ENCODE measurements at regions not wholly inside any gene's neighbourhood (a gene's known extent, or its start where the extent isn't known, plus 50 kb on each side); places are given as distances from the start of the nearest gene placed in this dataset.
A peak's percentile ranks its signal among the peaks of the same experiment; 100 is the strongest.

GRCh38 chr11:112831041-112831440, 130.2 kb upstream of the NCAM1 start:
- no peak for ATAC-seq
- intact Hi-C loops (cut with DNase I, micrococcal nuclease) = no loop called here

GRCh38 chr11:112831969-112832766, 129.1 kb upstream of the NCAM1 start:
- intact Hi-C loops (cut with DNase I, micrococcal nuclease) = no loop called here
- DNase-seq = no peak
- ATAC-seq = no peak

More at GRCh38 chr11:112831041-112831440, 130.2 kb upstream of the NCAM1 start:
- no peak for DNase-seq

- ATAC-seq (no peak), DNase-seq (peak; percentile 10 to 49)
- intact Hi-C loops (cut with DNase I, micrococcal nuclease) = no loop called here
These were observed 126.9 kb upstream of the NCAM1 start for GRCh38 chr11:112834277-112834755.

- DNase-seq = no peak
- ATAC-seq = no peak
- intact Hi-C loops (cut with DNase I, micrococcal nuclease) = no loop called here
These were observed 125.5 kb upstream of the NCAM1 start for GRCh38 chr11:112835591-112836255.

GRCh38 chr11:112836256-112836602, 125.0 kb upstream of the NCAM1 start:
- ATAC-seq (no peak), DNase-seq (no peak)
- intact Hi-C loops (cut with DNase I, micrococcal nuclease) = no loop called here

- no peak for ATAC-seq
- intact Hi-C loops (cut with DNase I, micrococcal nuclease) = no loop called here
- DNase-seq = no peak
These were observed 123.9 kb upstream of the NCAM1 start for GRCh38 chr11:112837162-112837826.

GRCh38 chr11:112839051-112839450, 122.2 kb upstream of the NCAM1 start:
- intact Hi-C loops (cut with DNase I, micrococcal nuclease) = no loop called here
- no peak for DNase-seq
- no peak for ATAC-seq

GRCh38 chr11:112841729-112842128, 119.5 kb upstream of the NCAM1 start:
- DNase-seq (no peak), ATAC-seq (no peak)
- intact Hi-C loops (cut with DNase I, micrococcal nuclease) = no loop called here

- intact Hi-C loops (cut with DNase I, micrococcal nuclease) = no loop called here
- no peak for DNase-seq
- ATAC-seq = no peak
These were observed 119.1 kb upstream of the NCAM1 start for GRCh38 chr11:112842151-112842550.

GRCh38 chr11:112844517-112844916, 116.7 kb upstream of the NCAM1 start:
- intact Hi-C loops (cut with DNase I, micrococcal nuclease) = no loop called here
- DNase-seq (no peak), ATAC-seq (no peak)

- intact Hi-C loops (cut with DNase I, micrococcal nuclease) = no loop called here
- ATAC-seq = no peak
- DNase-seq = no peak
These were observed 113.7 kb upstream of the NCAM1 start for GRCh38 chr11:112847568-112847967.

- no peak for ATAC-seq
- intact Hi-C loops (cut with DNase I, micrococcal nuclease) = no loop called here
- DNase-seq = no peak
These were observed 108.9 kb upstream of the NCAM1 start for GRCh38 chr11:112852143-112852866.

GRCh38 chr11:112856133-112856532, 105.1 kb upstream of the NCAM1 start:
- intact Hi-C loops (cut with DNase I, micrococcal nuclease) = no loop called here
- ATAC-seq = no peak
- DNase-seq = no peak

GRCh38 chr11:112856591-112856990, 104.6 kb upstream of the NCAM1 start:
- ATAC-seq (no peak), DNase-seq (no peak)
- intact Hi-C loops (cut with DNase I, micrococcal nuclease) = no loop called here

- DNase-seq (no peak), ATAC-seq (no peak)
- intact Hi-C loops (cut with DNase I, micrococcal nuclease) = no loop called here
These were observed 102.8 kb upstream of the NCAM1 start for GRCh38 chr11:112858289-112859023.

GRCh38 chr11:112859787-112860186, 101.4 kb upstream of the NCAM1 start:
- DNase-seq = no peak
- intact Hi-C loops (cut with DNase I, micrococcal nuclease) = no loop called here
- ATAC-seq = no peak

GRCh38 chr11:112861356-112861755, 99.9 kb upstream of the NCAM1 start:
- intact Hi-C loops (cut with DNase I, micrococcal nuclease) = no loop called here
- no peak for ATAC-seq

GRCh38 chr11:112863305-112863704, 97.9 kb upstream of the NCAM1 start:
- ATAC-seq (no peak), DNase-seq (no peak)
- intact Hi-C loops (cut with DNase I, micrococcal nuclease) = no loop called here

More at GRCh38 chr11:112861356-112861755, 99.9 kb upstream of the NCAM1 start:
- DNase-seq = no peak

- no peak for DNase-seq
- intact Hi-C loops (cut with DNase I, micrococcal nuclease) = no loop called here
- no peak for ATAC-seq
These were observed 96.5 kb upstream of the NCAM1 start for GRCh38 chr11:112864672-112865071.
